K562 (cell line): ENCODE measurements at regions not wholly inside any gene's neighbourhood (a gene's known extent, or its start where the extent isn't known, plus 50 kb on each side); places are given as distances from the start of the nearest gene placed in this dataset.
A peak's percentile ranks its signal among the peaks of the same experiment; 100 is the strongest.

Source experiments
- CLOCK ChIP-seq: fragments of 250-450 bp; sonication (Bioruptor Pico); IDR thresholded peaks from 2 replicates; pipeline ENCODE4 v1.4.0; 2020; ENCODE audit warnings: mild to moderate bottlenecking, moderate library complexity, borderline replicate concordance
- ESRRA ChIP-seq: fragments of 450-650 bp; IDR thresholded peaks from 2 replicates; pipeline ENCODE4 v1.6.1; 2014; ENCODE audit warnings: low read depth, mild to moderate bottlenecking, moderate library complexity, borderline replicate concordance
- HMG20A ChIP-seq: fragments of 450-650 bp; formaldehyde crosslinking; conservative IDR thresholded peaks from 2 replicates; pipeline ENCODE4 v1.4.0; 2020; ENCODE audit warnings: mild to moderate bottlenecking, mixed read lengths
- HNRNPUL1 ChIP-seq: fragments of 200-400 bp; formaldehyde crosslinking; IDR thresholded peaks from 2 replicates; pipeline ENCODE4 v1.6.1; 2017; ENCODE audit warnings: low read length
- MYBL2 ChIP-seq, 2 experiments: fragments of 450-650 bp in 1 of 2; sonication (generic) in 1 of 2; formaldehyde crosslinking in 1 of 2; IDR thresholded peaks; 2 replicates each; pipeline versions ENCODE4 v1.6.1 to v1.8.1; 2017 to 2022; ENCODE audit warnings: borderline replicate concordance in 1 of 2, inconsistent platforms in 1 of 2, low read depth in 1 of 2, mild to moderate bottlenecking in 1 of 2, missing genetic modification reagents in 1 of 2, moderate library complexity in 1 of 2
- POLR2G ChIP-seq: fragments of 200-400 bp; formaldehyde crosslinking; IDR thresholded peaks from 2 replicates; pipeline ENCODE4 v1.6.1; 2017; ENCODE audit warnings: low read depth, mild to moderate bottlenecking, antibody characterized with exemption, low read length, moderate library complexity
- POLR3G ChIP-seq: IDR thresholded peaks from 2 replicates; pipeline ENCODE4 v1.6.1; 2011; ENCODE audit not compliant: insufficient read length, insufficient replicate concordance; ENCODE audit errors: extremely low read depth
- RBM39 ChIP-seq: fragments of 200-400 bp; formaldehyde crosslinking; optimal IDR thresholded peaks from 2 replicates; pipeline ENCODE3; 2018; ENCODE audit warnings: low read depth, low read length
- RNF2 ChIP-seq: sonication (generic); IDR thresholded peaks from 2 replicates; pipeline ENCODE4 v1.6.1; 2016
- SRSF9 ChIP-seq: fragments of 200-400 bp; formaldehyde crosslinking; IDR thresholded peaks from 2 replicates; pipeline ENCODE4 v1.6.1; 2017; ENCODE audit warnings: low read depth, low read length, borderline replicate concordance
- TAL1 ChIP-seq: fragments of 450-650 bp; IDR thresholded peaks from 2 replicates; pipeline ENCODE4 v1.6.1; 2016; ENCODE audit warnings: mild to moderate bottlenecking
- U2AF1 ChIP-seq: fragments of 200-400 bp; formaldehyde crosslinking; optimal IDR thresholded peaks from 2 replicates; pipeline ENCODE3; 2017; ENCODE audit warnings: mild to moderate bottlenecking, low read depth, low read length, moderate library complexity
- ZFX ChIP-seq: sonication (generic); formaldehyde crosslinking; IDR thresholded peaks from 2 replicates; pipeline ENCODE4 v1.8.0; 2022; ENCODE audit warnings: mild to moderate bottlenecking, missing genetic modification reagents, moderate library complexity
- ZNF121 ChIP-seq: sonication (generic); formaldehyde crosslinking; conservative IDR thresholded peaks from 2 replicates; pipeline ENCODE4 v1.8.0; 2022; ENCODE audit warnings: missing genetic modification reagents
- ZNF224 ChIP-seq: sonication (generic); formaldehyde crosslinking; IDR thresholded peaks from 2 replicates; pipeline ENCODE4 v1.8.0; 2022; ENCODE audit warnings: mild to moderate bottlenecking, missing genetic modification reagents
- ZNF318 ChIP-seq, 2 experiments: fragments of 450-650 bp; IDR thresholded peaks; 2 replicates each; pipeline ENCODE4 v1.6.1; 2016; ENCODE audit warnings: mild to moderate bottlenecking in 2 of 2, borderline replicate concordance in 1 of 2, low read depth in 1 of 2, moderate library complexity in 1 of 2
- ZNF384 ChIP-seq: IDR thresholded peaks from 2 replicates; pipeline ENCODE4 v1.6.1; 2012; ENCODE audit warnings: low read depth, low read length, improper control_type of control experiment

GRCh38 chr6:27810768-27811450 lies 101.3 kb downstream of the OR2B2 start (continued):
- TF ChIP-seq ZNF318 (IDR thresholded peaks at IDR 0.05; ENCODE audit: borderline replicate concordance in 1 of 2, low read depth in 1 of 2), result no peak
- no peak for TF ChIP-seq RNF2
- 0 out of 2 replicates have a peak, but pooled peaks have one; percentile 34 for TF ChIP-seq HMG20A
- no peak for TF ChIP-seq CLOCK (CRISPR knock-in tag)
- no peak for TF ChIP-seq POLR3G
- TF ChIP-seq ZNF384, result no peak
- no peak for TF ChIP-seq U2AF1
- TF ChIP-seq ZFX (CRISPR knock-in tag), result no peak
- 0 out of 2 replicates have a peak, but pooled peaks have one; percentile 25 for TF ChIP-seq POLR2G
- no peak for TF ChIP-seq ZNF121 (CRISPR knock-in tag)
- TF ChIP-seq MYBL2 (IDR thresholded peaks at IDR 0.05; ENCODE audit: low read depth), result no peak
- TF ChIP-seq MYBL2 (CRISPR knock-in tag; IDR thresholded peaks at IDR 0.05; ENCODE audit: borderline replicate concordance), result no peak
- TF ChIP-seq ESRRA, result no peak
- 0 out of 2 replicates have a peak, but pooled peaks have one; percentile 47 for TF ChIP-seq HNRNPUL1
- no peak for TF ChIP-seq SRSF9
- no peak for TF ChIP-seq ZNF224 (CRISPR knock-in tag)
- TF ChIP-seq RBM39, result no peak
- no peak for TF ChIP-seq TAL1
